ENCODE measurements at regions not wholly inside any gene's neighbourhood (a gene's known extent, or its start where the extent isn't known, plus 50 kb on each side); places are given as distances from the start of the nearest gene placed in this dataset.
A peak's percentile ranks its signal among the peaks of the same experiment; 100 is the strongest.

- no peaks in the 10 kb centered on the region for H3K9me3 ChIP-seq
- no peaks in the 10 kb centered on the region for H3K4me1 ChIP-seq
- no peaks in the 10 kb centered on the region for H3K27me3 ChIP-seq
- H3K27ac ChIP-seq: no peak overlapping the region
- no peak for DNase-seq
- intact Hi-C loops (cut with DNase I; ENCODE audit: low total_unique reads): no loop called here
- no peak overlapping the region for H3K4me3 ChIP-seq
- no peaks in the 10 kb centered on the region for H3K36me3 ChIP-seq (ENCODE audit: low read depth, missing control alignments)
- TF ChIP-seq CTCF (IDR thresholded peaks at IDR 0.05) (no peak), POLR2A (IDR thresholded peaks at IDR 0.05) (no peak)
- 63 to 67% methylated on average over 3 of the region's 3 CpGs for WGBS, 2 donors
Observed at GRCh38 chr9:30410273-30410672, 1974.2 kb upstream of the ACO1 start.

GRCh38 chr9:30411571-30411970, 1972.9 kb upstream of the ACO1 start:
- 60 to 62% methylated on average over 5 of the region's 5 CpGs for WGBS, 2 donors

GRCh38 chr9:30459156-30459555, 1925.3 kb upstream of the ACO1 start:
- no peaks in the 10 kb centered on the region for H3K27me3 ChIP-seq
- WGBS, 2 donors: 44 to 47% methylated on average over 2 of the region's 2 CpGs
- no peak overlapping the region for H3K27ac ChIP-seq
- TF ChIP-seq POLR2A (IDR thresholded peaks at IDR 0.05) (no peak), CTCF (IDR thresholded peaks at IDR 0.05) (no peak)
- H3K36me3 ChIP-seq (ENCODE audit: low read depth, missing control alignments): no peaks in the 10 kb centered on the region
- no peak for DNase-seq
- intact Hi-C loops (cut with DNase I; ENCODE audit: low total_unique reads): no loop called here
- H3K9me3 ChIP-seq: no peaks in the 10 kb centered on the region
- H3K4me3 ChIP-seq: no peak overlapping the region
- H3K4me1 ChIP-seq: no peaks in the 10 kb centered on the region

More at GRCh38 chr9:30411571-30411970, 1972.9 kb upstream of the ACO1 start:
- TF ChIP-seq POLR2A (IDR thresholded peaks at IDR 0.05): no peak
- TF ChIP-seq CTCF (IDR thresholded peaks at IDR 0.05): no peak
- Histone ChIP-seq H3K4me1 (no peaks in the 10 kb centered on the region), H3K9me3 (no peaks in the 10 kb centered on the region), H3K36me3 (ENCODE audit: low read depth, missing control alignments) (no peaks in the 10 kb centered on the region), H3K27me3 (no peaks in the 10 kb centered on the region), H3K4me3 (no peak overlapping the region), H3K27ac (no peak overlapping the region)
- DNase-seq: peak; percentile 81
- intact Hi-C loops (cut with DNase I; ENCODE audit: low total_unique reads): no loop called here

- Histone ChIP-seq H3K9me3 (no peaks in the 10 kb centered on the region), H3K27me3 (no peaks in the 10 kb centered on the region), H3K36me3 (ENCODE audit: low read depth, missing control alignments) (no peaks in the 10 kb centered on the region), H3K27ac (no peak overlapping the region), H3K4me3 (no peak overlapping the region), H3K4me1 (no peaks in the 10 kb centered on the region)
- DNase-seq: no peak
- TF ChIP-seq CTCF (IDR thresholded peaks at IDR 0.05): no peak
- no peak for TF ChIP-seq POLR2A (IDR thresholded peaks at IDR 0.05)
- intact Hi-C loops (cut with DNase I; ENCODE audit: low total_unique reads): no loop called here
- WGBS, 2 donors: 73 to 74% methylated on average over 4 of the region's 4 CpGs
Observed at GRCh38 chr9:30476826-30477225, 1907.6 kb upstream of the ACO1 start.

- no peaks in the 10 kb centered on the region for H3K4me1 ChIP-seq
- H3K9me3 ChIP-seq: no peaks in the 10 kb centered on the region
- intact Hi-C loops (cut with DNase I; ENCODE audit: low total_unique reads): no loop called here
- no peak overlapping the region for H3K27ac ChIP-seq
- WGBS, 2 donors: 84 to 92% methylated on average over 1 of the region's 1 CpG
- no peak for TF ChIP-seq POLR2A (IDR thresholded peaks at IDR 0.05)
- no peaks in the 10 kb centered on the region for H3K27me3 ChIP-seq
- no peak overlapping the region for H3K4me3 ChIP-seq
- no peak for DNase-seq
- H3K36me3 ChIP-seq (ENCODE audit: low read depth, missing control alignments): no peaks in the 10 kb centered on the region
Observed at GRCh38 chr9:30478684-30479083, 1905.8 kb upstream of the ACO1 start.

All from testis (tissue), 2 donors.